ENCODE measurements at regions not wholly inside any gene's neighbourhood (a gene's known extent, or its start where the extent isn't known, plus 50 kb on each side); places are given as distances from the start of the nearest gene placed in this dataset.

GRCh38 chr5:13359344-13359743 is 585.1 kb downstream of the DNAH5 start:
- no peaks in the 10 kb centered on the region for H3K9me3 ChIP-seq (ENCODE audit: insufficient read depth, low read depth, low read length)
- H3K18ac ChIP-seq (ENCODE audit: low read length) = no peak overlapping the region
- no peak overlapping the region for H3K27ac ChIP-seq (ENCODE audit: low read depth, low read length)
- no peaks in the 10 kb centered on the region for H3K4me1 ChIP-seq (ENCODE audit: control insufficient read depth in 1 of 2, insufficient read depth in 2 of 2, low read length in 2 of 2)
- H2BK120ac ChIP-seq (ENCODE audit: insufficient read depth, low read length, poor library complexity) = no peak overlapping the region
- no peaks in the 10 kb centered on the region for H3K79me1 ChIP-seq (ENCODE audit: low read length)
- H3K36me3 ChIP-seq (ENCODE audit: control insufficient read depth in 1 of 2, insufficient read depth in 2 of 2, low read length in 2 of 2) = no peaks in the 10 kb centered on the region
- DNase-seq = no peak
- H3K79me2 ChIP-seq (ENCODE audit: control insufficient read depth, insufficient read depth, low read length, poor library complexity) = no peaks in the 10 kb centered on the region
- H3K27me3 ChIP-seq (ENCODE audit: insufficient read depth, low read length) = no peaks in the 10 kb centered on the region
- no peak overlapping the region for H2BK5ac ChIP-seq (ENCODE audit: low read depth, low read length, poor library complexity)
- no peak overlapping the region for H4K91ac ChIP-seq (ENCODE audit: low read depth, low read length)
- H3K23ac ChIP-seq (ENCODE audit: low read length) = no peak overlapping the region
- no peak overlapping the region for H4K12ac ChIP-seq (ENCODE audit: low read depth, low read length)
- no peak overlapping the region for H3K14ac ChIP-seq (ENCODE audit: low read length)
- no peak overlapping the region for H2BK12ac ChIP-seq (ENCODE audit: low read length)
- H3K4me3 ChIP-seq (ENCODE audit: low read depth, low read length) = no peak overlapping the region
- no peak overlapping the region for H3K4me2 ChIP-seq (ENCODE audit: low read length)
- no peak overlapping the region for H4K8ac ChIP-seq (ENCODE audit: low read depth, low read length)
- H2AFZ ChIP-seq (ENCODE audit: insufficient read depth, low read length, poor library complexity) = no peak overlapping the region
- no peak overlapping the region for H2AK5ac ChIP-seq (ENCODE audit: low read length)
- no peak overlapping the region for H3K4ac ChIP-seq (ENCODE audit: low read depth, low read length)
- H3K9ac ChIP-seq (ENCODE audit: low read length) = no peak overlapping the region

- Histone ChIP-seq H2AFZ (ENCODE audit: insufficient read depth, low read length, poor library complexity) (no peak overlapping the region), H3K79me1 (ENCODE audit: low read length) (no peaks in the 10 kb centered on the region), H3K27me3 (ENCODE audit: insufficient read depth, low read length) (no peaks in the 10 kb centered on the region), H3K14ac (ENCODE audit: low read length) (no peak overlapping the region), H3K4ac (ENCODE audit: low read depth, low read length) (no peak overlapping the region), H3K36me3 (ENCODE audit: control insufficient read depth in 1 of 2, insufficient read depth in 2 of 2, low read length in 2 of 2) (no peaks in the 10 kb centered on the region), H3K4me1 (ENCODE audit: control insufficient read depth in 1 of 2, insufficient read depth in 2 of 2, low read length in 2 of 2) (no peaks in the 10 kb centered on the region), H4K91ac (ENCODE audit: low read depth, low read length) (no peak overlapping the region), H3K23ac (ENCODE audit: low read length) (no peak overlapping the region), H3K18ac (ENCODE audit: low read length) (no peak overlapping the region), H3K79me2 (ENCODE audit: control insufficient read depth, insufficient read depth, low read length, poor library complexity) (no peaks in the 10 kb centered on the region), H3K9me3 (ENCODE audit: insufficient read depth, low read depth, low read length) (no peaks in the 10 kb centered on the region), H2BK5ac (ENCODE audit: low read depth, low read length, poor library complexity) (no peak overlapping the region), H4K12ac (ENCODE audit: low read depth, low read length) (no peak overlapping the region), H3K9ac (ENCODE audit: low read length) (no peak overlapping the region), H3K4me2 (ENCODE audit: low read length) (no peak overlapping the region), H2BK120ac (ENCODE audit: insufficient read depth, low read length, poor library complexity) (no peak overlapping the region), H3K27ac (ENCODE audit: low read depth, low read length) (no peak overlapping the region), H4K8ac (ENCODE audit: low read depth, low read length) (no peak overlapping the region), H2AK5ac (ENCODE audit: low read length) (no peak overlapping the region), H3K4me3 (ENCODE audit: low read depth, low read length) (no peak overlapping the region), H2BK12ac (ENCODE audit: low read length) (no peak overlapping the region)
- DNase-seq = no peak
Observed at GRCh38 chr5:13358342-13358741, 586.1 kb downstream of the DNAH5 start.

- H4K8ac ChIP-seq (ENCODE audit: low read depth, low read length) = no peak overlapping the region
- H3K9ac ChIP-seq (ENCODE audit: low read length) = no peak overlapping the region
- H3K27me3 ChIP-seq (ENCODE audit: insufficient read depth, low read length) = no peaks in the 10 kb centered on the region
- no peaks in the 10 kb centered on the region for H3K79me1 ChIP-seq (ENCODE audit: low read length)
- H2BK5ac ChIP-seq (ENCODE audit: low read depth, low read length, poor library complexity) = no peak overlapping the region
- no peak overlapping the region for H3K14ac ChIP-seq (ENCODE audit: low read length)
- H3K23ac ChIP-seq (ENCODE audit: low read length) = no peak overlapping the region
- H3K18ac ChIP-seq (ENCODE audit: low read length) = no peak overlapping the region
- no peak overlapping the region for H3K4ac ChIP-seq (ENCODE audit: low read depth, low read length)
- no peak overlapping the region for H3K4me3 ChIP-seq (ENCODE audit: low read depth, low read length)
- no peaks in the 10 kb centered on the region for H3K9me3 ChIP-seq (ENCODE audit: insufficient read depth, low read depth, low read length)
- H4K91ac ChIP-seq (ENCODE audit: low read depth, low read length) = no peak overlapping the region
- no peak for DNase-seq
- no peaks in the 10 kb centered on the region for H3K36me3 ChIP-seq (ENCODE audit: control insufficient read depth in 1 of 2, insufficient read depth in 2 of 2, low read length in 2 of 2)
- H2BK12ac ChIP-seq (ENCODE audit: low read length) = no peak overlapping the region
- H3K27ac ChIP-seq (ENCODE audit: low read depth, low read length) = no peak overlapping the region
- H2AFZ ChIP-seq (ENCODE audit: insufficient read depth, low read length, poor library complexity) = no peak overlapping the region
- H3K79me2 ChIP-seq (ENCODE audit: control insufficient read depth, insufficient read depth, low read length, poor library complexity) = no peaks in the 10 kb centered on the region
- H3K4me1 ChIP-seq (ENCODE audit: control insufficient read depth in 1 of 2, insufficient read depth in 2 of 2, low read length in 2 of 2) = no peaks in the 10 kb centered on the region
- H3K4me2 ChIP-seq (ENCODE audit: low read length) = no peak overlapping the region
- H2AK5ac ChIP-seq (ENCODE audit: low read length) = no peak overlapping the region
- no peak overlapping the region for H4K12ac ChIP-seq (ENCODE audit: low read depth, low read length)
- WGBS (ENCODE audit: extremely low coverage, insufficient coverage, insufficient read length) = no CpG with 5 or more reads among the region's 1 CpG
- H2BK120ac ChIP-seq (ENCODE audit: insufficient read depth, low read length, poor library complexity) = no peak overlapping the region
Observed at GRCh38 chr5:13357929-13358328, 586.6 kb downstream of the DNAH5 start.

GRCh38 chr5:13356226-13356625 is 588.3 kb downstream of the DNAH5 start:
- Histone ChIP-seq H2BK5ac (ENCODE audit: low read depth, low read length, poor library complexity) (no peak overlapping the region), H4K8ac (ENCODE audit: low read depth, low read length) (no peak overlapping the region), H3K79me2 (ENCODE audit: control insufficient read depth, insufficient read depth, low read length, poor library complexity) (no peaks in the 10 kb centered on the region), H3K27me3 (ENCODE audit: insufficient read depth, low read length) (no peaks in the 10 kb centered on the region), H4K12ac (ENCODE audit: low read depth, low read length) (no peak overlapping the region), H3K9me3 (ENCODE audit: insufficient read depth, low read depth, low read length) (no peaks in the 10 kb centered on the region), H3K9ac (ENCODE audit: low read length) (no peak overlapping the region), H2AFZ (ENCODE audit: insufficient read depth, low read length, poor library complexity) (no peak overlapping the region), H3K23ac (ENCODE audit: low read length) (no peak overlapping the region), H2AK5ac (ENCODE audit: low read length) (no peak overlapping the region), H3K4ac (ENCODE audit: low read depth, low read length) (no peak overlapping the region), H2BK12ac (ENCODE audit: low read length) (no peak overlapping the region), H2BK120ac (ENCODE audit: insufficient read depth, low read length, poor library complexity) (no peak overlapping the region), H3K79me1 (ENCODE audit: low read length) (no peaks in the 10 kb centered on the region), H3K4me2 (ENCODE audit: low read length) (no peak overlapping the region), H3K14ac (ENCODE audit: low read length) (no peak overlapping the region), H3K4me1 (ENCODE audit: control insufficient read depth in 1 of 2, insufficient read depth in 2 of 2, low read length in 2 of 2) (no peaks in the 10 kb centered on the region), H3K18ac (ENCODE audit: low read length) (no peak overlapping the region), H3K27ac (ENCODE audit: low read depth, low read length) (no peak overlapping the region), H3K36me3 (ENCODE audit: control insufficient read depth in 1 of 2, insufficient read depth in 2 of 2, low read length in 2 of 2) (no peaks in the 10 kb centered on the region), H3K4me3 (ENCODE audit: low read depth, low read length) (no peak overlapping the region), H4K91ac (ENCODE audit: low read depth, low read length) (no peak overlapping the region)
- no peak for DNase-seq
- WGBS (ENCODE audit: extremely low coverage, insufficient coverage, insufficient read length) = no CpG with 5 or more reads among the region's 3 CpGs

- Histone ChIP-seq H3K9me3 (ENCODE audit: insufficient read depth, low read depth, low read length) (no peaks in the 10 kb centered on the region), H2BK120ac (ENCODE audit: insufficient read depth, low read length, poor library complexity) (no peak overlapping the region), H3K23ac (ENCODE audit: low read length) (no peak overlapping the region), H4K12ac (ENCODE audit: low read depth, low read length) (no peak overlapping the region), H3K4me1 (ENCODE audit: control insufficient read depth in 1 of 2, insufficient read depth in 2 of 2, low read length in 2 of 2) (no peaks in the 10 kb centered on the region), H3K18ac (ENCODE audit: low read length) (no peak overlapping the region), H3K4me3 (ENCODE audit: low read depth, low read length) (no peak overlapping the region), H2AK5ac (ENCODE audit: low read length) (no peak overlapping the region), H2BK12ac (ENCODE audit: low read length) (no peak overlapping the region), H3K4ac (ENCODE audit: low read depth, low read length) (no peak overlapping the region), H3K79me2 (ENCODE audit: control insufficient read depth, insufficient read depth, low read length, poor library complexity) (no peaks in the 10 kb centered on the region), H4K8ac (ENCODE audit: low read depth, low read length) (no peak overlapping the region), H3K4me2 (ENCODE audit: low read length) (no peak overlapping the region), H3K36me3 (ENCODE audit: control insufficient read depth in 1 of 2, insufficient read depth in 2 of 2, low read length in 2 of 2) (no peaks in the 10 kb centered on the region), H3K27ac (ENCODE audit: low read depth, low read length) (no peak overlapping the region), H3K14ac (ENCODE audit: low read length) (no peak overlapping the region), H3K79me1 (ENCODE audit: low read length) (no peaks in the 10 kb centered on the region), H2BK5ac (ENCODE audit: low read depth, low read length, poor library complexity) (no peak overlapping the region), H4K91ac (ENCODE audit: low read depth, low read length) (no peak overlapping the region), H3K9ac (ENCODE audit: low read length) (no peak overlapping the region), H3K27me3 (ENCODE audit: insufficient read depth, low read length) (no peaks in the 10 kb centered on the region), H2AFZ (ENCODE audit: insufficient read depth, low read length, poor library complexity) (no peak overlapping the region)
- WGBS (ENCODE audit: extremely low coverage, insufficient coverage, insufficient read length) = no CpG with 5 or more reads among the region's 2 CpGs
- DNase-seq = no peak
Observed at GRCh38 chr5:13354611-13355010, 589.9 kb downstream of the DNAH5 start.

All from trophoblast cell (in vitro differentiated cells and primary cell).